ENCODE measurements at regions not wholly inside any gene's neighbourhood (a gene's known extent, or its start where the extent isn't known, plus 50 kb on each side); places are given as distances from the start of the nearest gene placed in this dataset.

DNA sequence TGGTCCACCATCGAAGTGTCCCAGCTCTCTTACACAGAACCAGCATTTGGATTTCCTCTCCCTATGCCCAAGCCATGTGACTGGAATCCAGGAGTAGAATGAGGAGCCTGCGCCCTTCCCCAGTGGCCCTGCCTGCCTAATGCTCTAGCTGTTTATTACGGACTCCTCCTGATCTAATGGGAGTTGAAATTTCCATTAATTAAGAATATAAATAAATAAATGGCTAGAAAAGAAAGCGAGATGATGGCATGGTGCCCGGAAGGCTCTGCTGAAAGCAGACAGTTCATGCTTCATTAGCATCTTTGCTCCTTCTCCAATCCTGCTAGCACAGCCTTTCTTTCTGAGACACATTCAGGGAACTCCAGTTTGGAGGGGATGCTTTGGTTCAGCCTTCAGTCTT is 216.2 kb downstream of the SEC16B start:
- TF ChIP-seq, protein P1, sequence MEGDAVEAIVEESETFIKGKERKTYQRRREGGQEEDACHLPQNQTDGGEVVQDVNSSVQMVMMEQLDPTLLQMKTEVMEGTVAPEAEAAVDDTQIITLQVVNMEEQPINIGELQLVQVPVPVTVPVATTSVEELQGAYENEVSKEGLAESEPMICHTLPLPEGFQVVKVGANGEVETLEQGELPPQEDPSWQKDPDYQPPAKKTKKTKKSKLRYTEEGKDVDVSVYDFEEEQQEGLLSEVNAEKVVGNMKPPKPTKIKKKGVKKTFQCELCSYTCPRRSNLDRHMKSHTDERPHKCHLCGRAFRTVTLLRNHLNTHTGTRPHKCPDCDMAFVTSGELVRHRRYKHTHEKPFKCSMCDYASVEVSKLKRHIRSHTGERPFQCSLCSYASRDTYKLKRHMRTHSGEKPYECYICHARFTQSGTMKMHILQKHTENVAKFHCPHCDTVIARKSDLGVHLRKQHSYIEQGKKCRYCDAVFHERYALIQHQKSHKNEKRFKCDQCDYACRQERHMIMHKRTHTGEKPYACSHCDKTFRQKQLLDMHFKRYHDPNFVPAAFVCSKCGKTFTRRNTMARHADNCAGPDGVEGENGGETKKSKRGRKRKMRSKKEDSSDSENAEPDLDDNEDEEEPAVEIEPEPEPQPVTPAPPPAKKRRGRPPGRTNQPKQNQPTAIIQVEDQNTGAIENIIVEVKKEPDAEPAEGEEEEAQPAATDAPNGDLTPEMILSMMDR (IDR thresholded peaks at IDR 0.05): no peak
- no peak for TF ChIP-seq POLR2A (IDR thresholded peaks at IDR 0.05)
- TF ChIP-seq POLR2AphosphoS5 (IDR thresholded peaks at IDR 0.05): no peak
